Adrenal gland (tissue), 9 donors: ENCODE measurements at regions not wholly inside any gene's neighbourhood (a gene's known extent, or its start where the extent isn't known, plus 50 kb on each side); places are given as distances from the start of the nearest gene placed in this dataset.

Experiments used
- DNase-seq, 7 donors: peaks; one replicate each; pipeline ENCODE4 v3.0.0-alpha.2; 2019 to 2020
- H3K27ac ChIP-seq, 5 donors: fragments of 200-600 bp; sonication (generic) in 4 of 5; 1 replicate in 3 of 5; 2 replicates in 2 of 5; pipeline versions ENCODE4 v1.5.1 to v1.8.0; 2016 to 2020; ENCODE audit warnings: mild to moderate bottlenecking in 1 of 5
- H3K27me3 ChIP-seq: fragments of 200-600 bp; 2 replicates; pipeline ENCODE4 v1.8.0; 2021
- H3K36me3 ChIP-seq, 2 donors: fragments of 200-600 bp; replicated peaks in 1 of 2; 1 replicate in 1 of 2; 2 replicates in 1 of 2; pipeline versions ENCODE4 v1.5.1 to v1.8.0; 2018 to 2022
- H3K4me1 ChIP-seq, 2 donors: fragments of 200-600 bp; replicated peaks in 1 of 2; 1 replicate in 1 of 2; 2 replicates in 1 of 2; pipeline versions ENCODE4 v1.5.1 to v1.8.0; 2018 to 2021
- H3K4me3 ChIP-seq, 4 donors: fragments of 200-600 bp; sonication (generic) in 3 of 4; one replicate each; pipeline ENCODE4 v1.5.1; 2016 to 2018
- H3K9me3 ChIP-seq, 3 donors: fragments of 200-600 bp; sonication (generic) in 1 of 3; replicated peaks in 1 of 3; 1 replicate in 2 of 3; 2 replicates in 1 of 3; pipeline versions ENCODE4 v1.5.1 to v1.8.0; 2016 to 2021
- POLR2A ChIP-seq, 2 donors: fragments of 450-650 bp; IDR thresholded peaks; one replicate each; pipeline ENCODE4 v1.6.1; 2017; ENCODE audit warnings: antibody characterized with exemption in 2 of 2, mild to moderate bottlenecking in 2 of 2, moderate library complexity in 1 of 2
- WGBS, 4 donors: extraction: QIAGEN DNeasy Blood & Tissue Kit in 2 of 4; methylation state at CpG; one replicate each; pipeline versions ENCODE4 v1.1.5 to v1.1.7; 2013 to 2017; 5-methylcytosine and 5-hydroxymethylcytosine counted together
- intact Hi-C, 2 donors: fragments of 100-400 bp; cut with DNase I; formaldehyde crosslinking; loops; one replicate each; pipeline versions ENCODE4 v1.14.1 to v1.15.0; 2022 to 2023
- TF ChIP-seq, protein P1 (sequence below), 6 experiments: fragments of 450-650 bp in 4 of 6; fragments of 200-600 bp in 2 of 6; sonication (generic) in 1 of 6; IDR thresholded peaks; 1 replicate in 5 of 6; 2 replicates in 1 of 6; pipeline versions ENCODE4 v1.5.1 to v1.8.0; 2016 to 2021; ENCODE audit warnings: antibody characterized with exemption in 6 of 6, mild to moderate bottlenecking in 2 of 6, moderate library complexity in 1 of 6
- donor health status: healthy with polysubstance abuse.
- donor health status: Bipolar disorder and iron deficiency.
- donor health status: DM: yes; HTN: yes; CAD: no.
- donor health status: DM: no; HTN: no; CAD: no.
- donor health status: DM: no; HTN: no; CAD: no.

DNA sequence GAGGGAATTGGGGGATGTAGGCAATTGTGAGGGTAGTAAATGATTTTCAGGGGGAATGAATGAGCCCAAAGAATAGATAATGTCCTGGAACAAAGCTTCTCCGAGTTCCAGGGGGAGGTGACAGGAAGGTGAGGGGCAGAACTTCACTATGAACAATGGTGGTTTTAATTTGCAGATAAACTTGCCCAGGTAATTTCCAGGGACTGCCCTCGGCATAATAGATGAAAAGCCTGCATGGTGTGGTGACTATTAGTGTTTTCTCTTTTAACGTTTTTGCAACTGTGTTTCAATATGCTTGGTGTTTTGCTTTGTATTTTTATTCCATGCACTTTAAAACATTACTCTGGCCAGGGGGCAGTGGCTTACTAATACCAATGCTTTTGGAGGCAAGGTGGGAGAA, 325.2 kb upstream of the RGS6 start:
- peaks cover 0 to 14% of the 10 kb centered on the region in 2 donors for H3K4me1 ChIP-seq
- WGBS, 4 donors: 75 to 89% (median 84%) methylated on average over 3 of the region's 3 CpGs
- no peak overlapping the region for H3K27ac ChIP-seq
- no peak for DNase-seq
- peaks cover 0 to 2% (median 0%) of the 10 kb centered on the region in 3 donors for H3K9me3 ChIP-seq
- no peaks in the 10 kb centered on the region for H3K36me3 ChIP-seq
- intact Hi-C loops: no loop called here
- H3K27me3 ChIP-seq: no peaks in the 10 kb centered on the region
- no peak overlapping the region for H3K4me3 ChIP-seq
- TF ChIP-seq, protein P1, sequence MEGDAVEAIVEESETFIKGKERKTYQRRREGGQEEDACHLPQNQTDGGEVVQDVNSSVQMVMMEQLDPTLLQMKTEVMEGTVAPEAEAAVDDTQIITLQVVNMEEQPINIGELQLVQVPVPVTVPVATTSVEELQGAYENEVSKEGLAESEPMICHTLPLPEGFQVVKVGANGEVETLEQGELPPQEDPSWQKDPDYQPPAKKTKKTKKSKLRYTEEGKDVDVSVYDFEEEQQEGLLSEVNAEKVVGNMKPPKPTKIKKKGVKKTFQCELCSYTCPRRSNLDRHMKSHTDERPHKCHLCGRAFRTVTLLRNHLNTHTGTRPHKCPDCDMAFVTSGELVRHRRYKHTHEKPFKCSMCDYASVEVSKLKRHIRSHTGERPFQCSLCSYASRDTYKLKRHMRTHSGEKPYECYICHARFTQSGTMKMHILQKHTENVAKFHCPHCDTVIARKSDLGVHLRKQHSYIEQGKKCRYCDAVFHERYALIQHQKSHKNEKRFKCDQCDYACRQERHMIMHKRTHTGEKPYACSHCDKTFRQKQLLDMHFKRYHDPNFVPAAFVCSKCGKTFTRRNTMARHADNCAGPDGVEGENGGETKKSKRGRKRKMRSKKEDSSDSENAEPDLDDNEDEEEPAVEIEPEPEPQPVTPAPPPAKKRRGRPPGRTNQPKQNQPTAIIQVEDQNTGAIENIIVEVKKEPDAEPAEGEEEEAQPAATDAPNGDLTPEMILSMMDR (IDR thresholded peaks at IDR 0.05): no peak
- TF ChIP-seq POLR2A (IDR thresholded peaks at IDR 0.05): no peak

GRCh38 chr14:71610149-71610548, 322.1 kb upstream of the RGS6 start:
- Histone ChIP-seq H3K9me3 (no peaks in the 10 kb centered on the region), H3K4me1 (peaks cover 0 to 14% of the 10 kb centered on the region in 2 donors), H3K27me3 (no peaks in the 10 kb centered on the region), H3K27ac (no peak overlapping the region), H3K4me3 (no peak overlapping the region), H3K36me3 (no peaks in the 10 kb centered on the region)
- no peak for TF ChIP-seq POLR2A (IDR thresholded peaks at IDR 0.05)
- TF ChIP-seq, protein P1 (IDR thresholded peaks at IDR 0.05): no peak
- DNase-seq: no peak
- intact Hi-C loops: no loop called here

DNA sequence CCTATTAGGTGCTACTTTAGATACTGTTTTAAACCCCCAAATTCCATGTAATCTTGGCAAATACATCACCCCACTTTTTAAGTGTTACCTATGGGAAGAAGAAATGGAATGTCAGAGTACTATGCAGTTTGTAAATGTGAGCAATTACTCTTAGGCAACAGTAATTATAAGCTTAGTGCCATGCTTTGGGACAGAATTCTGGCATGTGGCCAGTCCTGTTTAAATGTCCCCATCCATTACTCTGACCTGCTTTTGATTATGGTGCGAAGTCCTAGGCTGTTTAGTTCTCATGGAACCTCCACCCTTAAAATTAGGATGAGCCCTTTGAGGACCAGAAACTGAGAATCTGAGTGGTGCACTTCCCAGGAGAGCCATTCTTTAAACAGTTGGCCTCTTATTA, 321.4 kb upstream of the RGS6 start:
- DNase-seq: peak in 1 of 7 donors; percentile 32
- Histone ChIP-seq H3K27ac (no peak overlapping the region), H3K4me3 (no peak overlapping the region), H3K27me3 (no peaks in the 10 kb centered on the region), H3K36me3 (no peaks in the 10 kb centered on the region), H3K9me3 (no peaks in the 10 kb centered on the region), H3K4me1 (peaks cover 0 to 14% of the 10 kb centered on the region in 2 donors)
- intact Hi-C loops: no loop called here
- TF ChIP-seq POLR2A (IDR thresholded peaks at IDR 0.05): no peak
- TF ChIP-seq, protein P1 (IDR thresholded peaks at IDR 0.05): no peak
- 43 to 70% (median 50%) methylated on average over 1 of the region's 1 CpG for WGBS, 4 donors

DNA sequence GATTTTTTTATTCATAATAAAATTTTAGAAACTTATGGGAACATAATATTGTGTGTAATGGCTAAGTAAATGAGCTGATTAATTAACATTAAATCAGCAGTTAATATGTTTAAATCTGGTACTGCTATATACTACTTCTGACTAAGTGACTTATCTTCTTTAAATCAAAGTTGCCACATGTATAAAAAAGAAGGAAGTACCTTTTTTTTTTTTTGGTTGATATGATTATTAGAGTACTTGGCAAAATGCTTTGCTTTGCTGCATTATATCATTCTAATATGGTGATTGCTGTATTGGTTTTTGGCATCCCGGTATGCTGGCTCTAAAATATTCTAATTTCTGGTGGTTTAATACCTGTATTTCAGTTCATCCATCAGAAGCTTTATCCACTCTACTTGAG, 319.1 kb upstream of the RGS6 start:
- no peak for DNase-seq
- 87 to 100% (median 96%) methylated on average over 1 of the region's 1 CpG for WGBS, 4 donors
- Histone ChIP-seq H3K4me3 (no peak overlapping the region), H3K36me3 (no peaks in the 10 kb centered on the region), H3K4me1 (peaks cover 0 to 14% of the 10 kb centered on the region in 2 donors), H3K27me3 (no peaks in the 10 kb centered on the region), H3K27ac (no peak overlapping the region), H3K9me3 (no peaks in the 10 kb centered on the region)
- no peak for TF ChIP-seq POLR2A (IDR thresholded peaks at IDR 0.05)
- TF ChIP-seq, protein P1 (IDR thresholded peaks at IDR 0.05): no peak
- intact Hi-C loops: no loop called here
